GM21723 (cell line): ENCODE measurements at regions not wholly inside any gene's neighbourhood (a gene's known extent, or its start where the extent isn't known, plus 50 kb on each side); places are given as distances from the start of the nearest gene placed in this dataset.
"Not testable (repeated sequence)": the region's sequence is repeated elsewhere in the genome, so short reads cannot be mapped to it uniquely, and the experiment has no call there.

Experiments
- ATAC-seq: cut with Tn5 transposase; IDR thresholded peaks from one replicate; pipeline ENCODE4 v1.9.1; 2021; ENCODE audit warnings: mild to moderate bottlenecking, moderate library complexity; ENCODE audit not compliant: unreplicated experiment

DNA sequence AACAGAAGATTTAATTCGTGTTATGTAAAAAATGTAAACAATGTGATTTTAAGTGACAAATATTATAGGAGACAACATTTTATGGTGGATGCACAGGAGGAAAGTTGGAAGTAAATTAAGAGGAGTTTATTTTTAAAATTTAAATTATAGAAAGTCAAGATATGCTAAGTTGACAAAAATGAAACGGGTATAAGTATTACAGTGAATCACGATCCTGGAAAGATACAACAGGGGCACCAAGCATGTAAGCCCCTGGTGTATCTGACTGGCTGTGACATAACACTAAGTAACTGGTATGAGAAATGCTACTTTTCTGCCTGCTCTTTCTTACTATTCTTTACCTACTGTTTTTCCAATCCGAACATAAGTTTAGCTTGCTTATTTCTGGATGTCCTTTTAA is 419.8 kb upstream of the CHD1 start:
- ATAC-seq = no peak

DNA sequence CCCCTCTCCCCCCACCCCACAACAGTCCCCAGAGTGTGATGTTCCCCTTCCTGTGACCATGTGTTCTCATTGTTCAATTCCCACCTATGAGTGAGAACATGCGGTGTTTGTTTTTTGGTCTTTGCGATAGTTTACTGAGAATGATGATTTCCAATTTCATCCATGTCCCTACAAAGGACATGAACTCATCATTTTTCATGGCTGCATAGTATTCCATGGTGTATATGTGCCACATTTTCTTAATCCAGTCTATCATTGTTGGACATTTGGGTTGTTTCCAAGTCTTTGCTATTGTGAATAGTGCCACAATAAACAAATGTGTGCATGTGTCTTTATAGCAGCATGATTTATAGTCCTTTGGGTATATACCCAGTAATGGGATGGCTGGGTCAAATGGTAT is 411.0 kb upstream of the CHD1 start:
- ATAC-seq = not testable (repeated sequence)

DNA sequence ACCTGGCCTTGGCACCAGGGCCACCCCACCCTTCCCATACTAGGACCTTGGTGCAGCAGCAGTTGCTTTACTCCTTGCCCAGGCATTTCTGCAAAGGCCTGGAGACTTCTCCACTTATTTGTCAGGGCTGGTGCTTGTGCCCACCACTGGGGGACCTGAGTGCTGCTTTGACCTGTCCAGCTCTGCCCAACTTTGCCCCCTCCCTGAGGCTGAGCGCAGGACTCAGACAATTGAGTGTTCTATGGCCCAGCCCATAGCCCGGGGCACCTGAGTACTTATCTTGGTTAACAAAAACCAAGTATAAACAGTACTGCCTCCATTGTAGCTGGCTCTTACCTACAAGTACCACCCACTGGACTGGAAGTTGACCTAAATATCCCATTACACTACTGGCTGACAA is 406.1 kb upstream of the CHD1 start:
- no peak for ATAC-seq

DNA sequence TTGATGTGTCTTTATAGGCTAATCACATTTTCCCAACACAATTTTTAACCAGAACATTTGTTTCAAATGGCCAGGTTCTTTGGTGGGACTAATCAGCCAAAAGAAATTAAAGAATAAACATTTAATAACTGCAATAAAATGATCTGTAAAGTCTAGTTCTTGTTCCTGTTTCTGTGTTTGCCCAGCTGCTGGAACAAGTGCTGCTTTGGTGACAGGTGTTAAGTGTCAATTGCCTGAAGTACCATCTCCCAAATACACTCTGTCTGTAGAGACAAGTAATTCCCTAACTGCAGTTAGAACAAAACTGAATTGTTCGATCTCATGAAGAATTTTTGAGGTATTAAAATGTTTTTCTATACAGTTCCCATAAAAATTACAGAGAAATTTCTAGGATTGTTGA is 402.3 kb upstream of the CHD1 start:
- no peak for ATAC-seq

DNA sequence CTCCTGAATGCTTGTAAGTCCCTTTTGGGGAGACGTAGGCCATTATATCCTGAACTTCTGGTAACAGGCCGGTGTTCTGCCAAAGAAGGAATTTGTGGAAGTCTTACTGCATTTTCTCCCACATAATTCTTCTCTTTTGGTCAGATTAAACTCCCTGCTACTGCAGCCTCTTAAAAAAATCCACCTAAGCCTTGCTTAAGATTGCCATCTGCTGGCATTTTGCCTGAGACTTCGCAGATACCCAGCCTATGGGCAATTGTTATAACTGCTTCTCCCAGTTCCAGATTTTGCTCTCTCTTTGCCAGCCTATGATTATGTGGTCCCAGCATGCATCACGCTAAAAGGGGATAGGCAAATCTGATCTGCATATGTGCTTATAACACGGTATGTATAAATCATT is 391.6 kb upstream of the CHD1 start:
- no peak for ATAC-seq

DNA sequence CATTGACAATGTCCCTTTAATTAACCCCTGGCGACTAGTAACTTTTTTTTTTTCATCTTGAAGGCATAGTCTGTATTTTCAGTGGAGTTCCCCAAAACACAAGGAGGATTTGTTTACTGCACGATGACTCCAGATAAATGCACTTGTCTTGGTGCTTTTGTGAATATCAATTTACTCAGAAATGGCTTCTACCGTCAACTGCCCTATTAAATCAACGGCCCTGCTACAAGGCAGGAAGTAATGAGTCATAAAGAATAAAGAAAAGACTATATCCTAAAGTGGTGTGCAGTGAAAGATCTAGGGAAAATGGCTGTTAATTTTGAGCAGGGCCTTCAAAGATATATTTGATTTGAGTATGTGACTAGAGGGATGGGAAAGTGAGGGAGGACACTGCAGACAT is 388.3 kb upstream of the CHD1 start:
- no peak for ATAC-seq

GRCh38 chr5:99316484-99316883 is 387.7 kb upstream of the CHD1 start:
- ATAC-seq = no peak

- no peak for ATAC-seq
These were observed 386.8 kb upstream of the CHD1 start for GRCh38 chr5:99315413-99316183.

DNA sequence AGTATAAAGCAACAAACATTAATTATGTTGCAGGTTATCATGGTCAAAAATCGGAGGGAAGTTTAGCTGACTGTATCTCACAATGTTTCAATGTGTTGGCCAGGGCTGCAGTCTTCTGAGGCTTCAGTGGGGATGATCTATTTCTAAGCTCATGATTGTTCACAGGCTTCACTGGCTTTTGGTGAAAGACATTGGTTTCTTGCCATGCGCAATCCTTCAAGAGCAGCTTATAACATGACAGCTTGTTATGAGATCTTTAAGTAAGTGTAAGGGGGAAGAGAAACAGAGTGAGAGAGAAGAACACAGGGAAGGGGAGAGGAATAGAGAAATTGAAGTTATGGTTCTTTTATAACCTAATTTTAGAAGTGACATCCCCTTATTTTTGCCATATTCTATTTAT is 385.9 kb upstream of the CHD1 start:
- ATAC-seq = no peak

GRCh38 chr5:99308131-99308530 is 379.3 kb upstream of the CHD1 start:
- ATAC-seq = no peak

DNA sequence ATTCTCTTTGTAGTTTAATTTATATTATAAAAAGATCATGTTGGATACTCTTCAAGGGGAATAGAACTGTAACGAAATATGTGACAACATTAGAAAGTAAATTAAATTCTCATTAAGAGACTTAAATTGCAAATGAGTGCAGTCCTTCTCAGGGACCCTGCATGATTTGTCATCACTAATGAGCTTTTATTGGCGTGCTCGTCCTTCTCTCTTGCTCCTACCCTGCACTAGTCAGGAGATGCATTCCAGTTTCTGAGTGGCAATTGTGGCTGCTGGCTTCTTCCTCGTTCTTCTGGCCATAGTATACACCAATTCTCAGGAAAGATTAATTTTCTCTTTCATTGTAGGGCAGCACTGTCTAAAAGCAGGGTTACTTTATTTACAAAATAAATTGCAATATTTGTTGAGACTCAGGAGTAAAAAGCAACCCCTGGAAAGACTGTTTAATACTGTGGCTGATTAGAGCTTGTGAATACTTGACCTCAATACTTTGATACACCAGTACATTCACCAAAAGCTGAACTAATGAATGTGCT is 376.3 kb upstream of the CHD1 start:
- ATAC-seq = no peak

GRCh38 chr5:99285606-99286005 is 356.8 kb upstream of the CHD1 start:
- no peak for ATAC-seq

DNA sequence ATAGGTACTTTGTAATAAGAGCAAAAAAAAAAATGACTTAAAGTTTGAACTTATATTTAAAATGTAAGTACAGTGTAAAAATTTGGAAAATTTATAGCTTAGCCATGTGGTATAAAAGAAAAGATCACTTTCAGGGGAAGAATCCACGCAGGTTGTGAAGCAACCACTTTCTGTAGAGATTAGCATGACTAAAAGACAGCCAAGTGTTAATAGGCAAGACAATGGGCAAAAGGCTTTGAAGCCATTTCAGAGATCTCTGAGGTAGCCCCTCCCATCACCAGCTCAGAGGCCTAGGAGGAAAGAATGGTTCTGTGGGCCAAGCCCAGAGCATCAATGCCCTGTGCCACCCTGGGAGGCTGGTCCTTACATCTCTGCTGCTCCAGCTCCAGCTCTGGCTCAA is 346.3 kb upstream of the CHD1 start:
- no peak for ATAC-seq

DNA sequence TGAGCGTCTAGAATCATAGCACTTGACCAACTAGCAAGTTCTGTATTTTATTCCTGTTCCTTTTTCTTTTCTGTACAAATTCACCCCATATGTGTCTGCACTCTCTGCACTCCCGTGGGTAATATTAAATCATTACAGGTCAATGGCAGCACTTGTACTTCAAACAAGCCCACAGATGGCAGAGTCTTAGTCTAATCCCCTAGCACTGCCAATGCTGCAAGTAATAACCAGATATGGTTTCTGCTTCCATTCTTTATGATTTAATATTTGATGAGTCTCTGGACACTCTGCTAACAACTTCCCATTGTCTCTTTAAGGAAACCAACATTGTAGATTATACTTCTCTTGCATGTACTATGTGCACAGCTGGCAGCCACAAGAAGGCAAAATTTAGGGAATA is 343.8 kb upstream of the CHD1 start:
- ATAC-seq = no peak

DNA sequence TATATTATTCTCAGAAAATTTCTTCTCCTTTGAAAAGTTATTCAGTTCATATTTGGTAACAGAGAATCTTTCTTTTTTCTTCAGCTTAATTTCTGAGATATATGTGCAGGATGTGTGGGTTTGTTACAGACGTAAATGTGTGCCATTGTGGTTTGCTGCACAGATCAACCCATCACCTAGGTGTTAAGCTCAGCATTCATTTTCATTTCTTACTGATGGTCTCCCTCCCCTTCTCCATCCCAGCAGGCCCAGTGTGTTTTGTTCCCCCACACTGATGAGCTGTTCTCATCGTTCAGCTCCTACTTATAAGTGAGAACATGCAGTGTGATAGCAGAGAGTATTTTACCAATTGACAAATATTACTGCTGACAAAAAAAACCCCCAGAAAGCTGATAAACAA is 330.0 kb upstream of the CHD1 start:
- no peak for ATAC-seq

GRCh38 chr5:99248066-99248465 is 319.3 kb upstream of the CHD1 start:
- no peak for ATAC-seq

GRCh38 chr5:99247346-99247745 is 318.5 kb upstream of the CHD1 start:
- no peak for ATAC-seq

GRCh38 chr5:99243111-99243510 is 314.3 kb upstream of the CHD1 start:
- ATAC-seq = no peak

- no peak for ATAC-seq
These were observed 311.1 kb upstream of the CHD1 start for GRCh38 chr5:99239826-99240360.

DNA sequence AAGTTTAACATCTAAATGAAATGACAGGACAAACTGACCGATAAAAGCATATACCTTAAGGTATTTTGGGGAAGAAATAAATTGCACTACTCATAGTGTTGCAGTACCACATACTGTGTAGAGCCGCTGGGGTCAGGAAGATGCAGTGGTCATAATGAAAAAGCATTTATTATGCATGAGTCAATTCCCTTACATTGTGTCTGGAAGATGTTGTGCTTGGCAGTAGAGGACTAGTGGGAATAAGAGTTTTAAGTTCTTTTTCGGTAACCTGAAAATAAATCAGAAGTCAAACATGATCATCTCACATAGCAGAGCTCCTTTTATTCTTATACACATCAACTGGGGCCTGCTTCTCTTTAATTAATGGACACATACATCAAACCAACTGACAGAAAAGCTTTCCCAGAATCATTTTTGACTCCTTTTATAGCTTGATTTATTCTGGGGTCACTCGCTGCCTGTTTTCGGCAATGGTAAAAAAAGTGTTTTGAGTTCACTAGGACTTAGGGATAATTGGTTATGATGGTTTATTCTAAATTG is 262.5 kb upstream of the CHD1 start:
- ATAC-seq = no peak

DNA sequence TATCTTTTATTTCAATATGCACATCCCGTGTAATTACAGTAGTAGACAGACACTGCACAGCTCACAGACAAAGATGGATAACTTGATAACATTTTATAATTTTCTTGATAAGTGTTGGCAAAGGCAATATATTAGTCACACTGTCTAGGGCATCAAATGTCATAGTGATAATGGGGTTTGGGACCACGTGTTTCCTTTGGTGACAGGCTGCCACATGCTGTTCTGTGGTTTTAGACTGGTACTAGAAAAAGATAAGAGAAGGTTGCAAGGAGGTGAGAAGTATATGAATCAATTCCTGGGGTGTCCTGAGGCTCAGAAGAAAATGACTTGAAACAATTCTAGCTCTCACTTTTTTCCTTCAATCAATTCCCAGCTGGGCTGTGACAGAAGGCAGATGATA is 258.8 kb upstream of the CHD1 start:
- ATAC-seq = no peak

DNA sequence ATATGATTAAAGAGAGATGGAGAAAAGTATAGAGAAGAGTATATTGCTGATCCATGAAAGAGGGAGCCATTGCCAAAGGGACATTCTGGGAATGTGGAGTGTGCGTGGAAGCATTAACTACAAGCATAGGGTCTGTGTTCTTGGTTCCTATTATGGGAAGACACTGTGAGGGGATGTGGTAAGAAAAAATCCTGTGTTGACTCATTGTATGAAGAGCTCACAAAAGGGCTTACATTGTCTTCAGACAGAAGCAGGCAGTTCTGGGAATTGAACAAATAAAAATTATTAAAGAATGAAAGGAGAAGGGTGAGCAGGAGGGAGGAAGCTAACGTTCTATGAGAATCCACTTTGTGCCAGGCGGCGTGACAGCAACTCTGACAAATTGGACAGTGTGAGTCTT is 250.4 kb upstream of the CHD1 start:
- ATAC-seq = no peak
